HG03039 (cell line): ENCODE measurements at regions not wholly inside any gene's neighbourhood (a gene's known extent, or its start where the extent isn't known, plus 50 kb on each side); places are given as distances from the start of the nearest gene placed in this dataset.

Source experiments
- ATAC-seq: cut with Tn5 transposase; IDR thresholded peaks from one replicate; pipeline ENCODE4 v1.9.1; 2021; ENCODE audit warnings: mild to moderate bottlenecking, moderate library complexity; ENCODE audit not compliant: unreplicated experiment

- ATAC-seq, result no peak
Measured at GRCh38 chr7:45988405-45989057, 67.5 kb upstream of the IGFBP3 start.

DNA sequence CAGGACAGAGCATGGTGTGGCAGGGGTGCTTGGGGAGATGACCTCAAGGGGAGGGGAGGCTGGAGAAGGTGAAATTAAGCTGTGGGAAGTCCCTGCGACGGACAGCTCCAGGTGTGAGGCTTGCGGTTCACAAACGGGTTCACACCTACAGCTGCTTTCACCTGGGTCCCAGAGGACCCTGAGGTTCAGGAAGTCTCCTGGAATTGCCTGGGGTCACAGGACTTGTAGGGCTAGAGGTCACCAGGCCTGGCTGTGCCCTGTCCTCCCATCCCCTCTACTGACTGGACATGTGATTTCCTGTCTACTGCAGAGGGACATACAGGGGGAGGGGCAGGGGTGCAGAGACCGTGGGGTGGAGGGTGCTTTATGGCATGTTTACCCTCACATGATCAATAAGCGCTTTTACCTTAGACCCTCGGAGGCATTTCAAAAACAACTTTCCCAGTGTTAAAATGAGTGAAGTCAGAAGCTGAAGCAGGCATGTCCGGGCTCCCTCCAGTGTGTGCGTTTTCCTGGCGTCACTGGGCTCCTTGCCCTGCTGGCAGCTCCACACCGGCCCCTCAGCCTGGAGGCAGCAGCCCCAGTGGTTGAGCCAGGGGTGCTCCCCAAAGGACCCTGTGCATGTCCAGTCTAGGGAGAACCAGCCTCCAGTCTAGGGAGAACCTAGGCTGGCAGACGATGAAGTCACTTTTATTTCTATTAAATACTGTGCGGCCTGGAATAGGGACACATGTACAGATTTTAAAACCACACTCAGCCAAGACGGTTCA, 66.6 kb upstream of the IGFBP3 start:
- no peak for ATAC-seq

DNA sequence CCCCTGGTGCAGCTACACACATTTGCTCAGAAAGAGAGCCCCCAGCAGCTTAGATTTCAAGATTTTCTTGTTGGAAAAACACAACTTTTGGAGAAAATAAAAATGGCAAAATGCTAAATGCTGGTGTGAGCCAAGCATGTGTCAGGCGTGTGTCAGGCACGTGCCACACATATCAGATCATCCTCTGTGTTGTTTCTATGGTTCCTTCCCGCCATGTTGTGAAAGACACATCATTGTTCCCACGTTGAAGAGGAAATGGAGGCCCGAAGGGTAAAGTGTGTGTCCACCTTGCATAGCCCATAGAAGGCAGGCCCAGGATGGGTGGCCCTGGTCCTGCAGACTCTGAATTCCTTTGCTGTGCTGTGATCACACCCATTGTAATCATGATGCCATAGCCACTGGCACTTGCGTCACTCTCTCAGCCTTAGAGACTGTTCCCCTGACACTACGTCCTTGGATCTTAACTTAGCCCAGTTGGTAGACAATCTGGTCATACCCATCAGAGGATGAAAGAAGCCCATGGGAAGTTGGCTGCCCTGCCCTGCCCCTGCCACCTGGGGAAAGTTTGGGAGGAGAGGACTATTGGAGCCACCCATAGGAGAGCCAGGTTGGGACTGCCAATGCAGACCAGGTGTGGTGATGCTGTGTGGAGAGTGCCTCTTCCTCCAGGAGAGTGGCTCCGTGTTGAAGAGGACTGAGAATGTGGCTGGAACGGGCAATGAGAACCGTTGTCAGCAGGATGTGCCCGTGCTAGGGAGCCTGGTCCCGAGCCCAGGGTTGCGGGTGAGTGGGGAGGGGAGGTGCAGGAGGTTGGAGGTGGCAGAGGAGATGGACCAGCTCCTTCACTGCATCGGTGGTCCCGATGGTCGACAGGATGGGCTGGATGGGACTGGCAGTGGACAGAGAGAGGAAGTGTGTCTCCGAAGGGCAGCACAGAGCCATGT, 65.6 kb upstream of the IGFBP3 start:
- no peak for ATAC-seq

DNA sequence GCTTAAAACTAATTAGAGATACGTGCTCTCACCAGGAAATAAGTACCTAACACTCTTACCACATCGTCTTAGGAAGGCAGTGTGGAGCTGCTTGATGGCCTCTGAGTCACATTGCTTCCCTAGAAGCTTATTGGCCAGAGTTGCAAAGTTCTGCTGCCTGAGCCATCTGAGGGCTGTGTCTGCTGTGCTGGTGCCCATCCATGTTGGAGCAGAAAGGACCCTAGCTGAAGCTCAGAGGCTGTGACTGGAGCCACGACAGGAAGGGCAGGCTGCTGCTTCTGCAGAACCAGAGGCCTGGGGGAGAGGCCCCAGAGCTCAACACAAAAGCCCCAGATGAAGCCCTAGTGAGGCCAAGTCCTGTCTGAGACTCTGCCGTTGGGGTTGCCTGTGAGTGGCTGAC, 64.8 kb upstream of the IGFBP3 start:
- no peak for ATAC-seq

GRCh38 chr7:45984386-45985295, 63.6 kb upstream of the IGFBP3 start:
- no peak for ATAC-seq

GRCh38 chr7:45983720-45984255, 62.7 kb upstream of the IGFBP3 start:
- ATAC-seq, result no peak

GRCh38 chr7:45982907-45983719, 62.0 kb upstream of the IGFBP3 start:
- no peak for ATAC-seq

GRCh38 chr7:45982132-45982531, 61.1 kb upstream of the IGFBP3 start:
- no peak for ATAC-seq

DNA sequence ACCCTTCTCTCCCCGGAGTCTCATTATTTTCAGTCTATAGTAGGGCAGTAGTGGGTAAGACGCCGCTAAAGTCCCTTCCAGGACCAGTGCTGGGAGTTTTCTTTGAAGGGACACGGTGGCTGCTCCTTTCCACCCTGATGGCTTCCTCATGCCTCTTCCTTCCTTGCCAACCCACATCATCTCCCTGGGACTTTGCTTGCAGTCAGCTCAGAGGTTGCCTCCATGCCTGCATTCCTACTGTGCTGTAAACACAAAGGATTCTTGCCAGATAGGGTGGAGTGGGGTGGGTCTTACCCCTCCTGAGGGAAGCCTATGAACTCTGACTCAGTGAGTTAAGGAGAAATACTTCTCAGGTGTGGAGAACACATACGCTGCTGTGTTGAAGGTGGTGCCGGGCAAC, 59.9 kb upstream of the IGFBP3 start:
- no peak for ATAC-seq

- no peak for ATAC-seq
Measured at GRCh38 chr7:45980181-45980905, 59.3 kb upstream of the IGFBP3 start.

DNA sequence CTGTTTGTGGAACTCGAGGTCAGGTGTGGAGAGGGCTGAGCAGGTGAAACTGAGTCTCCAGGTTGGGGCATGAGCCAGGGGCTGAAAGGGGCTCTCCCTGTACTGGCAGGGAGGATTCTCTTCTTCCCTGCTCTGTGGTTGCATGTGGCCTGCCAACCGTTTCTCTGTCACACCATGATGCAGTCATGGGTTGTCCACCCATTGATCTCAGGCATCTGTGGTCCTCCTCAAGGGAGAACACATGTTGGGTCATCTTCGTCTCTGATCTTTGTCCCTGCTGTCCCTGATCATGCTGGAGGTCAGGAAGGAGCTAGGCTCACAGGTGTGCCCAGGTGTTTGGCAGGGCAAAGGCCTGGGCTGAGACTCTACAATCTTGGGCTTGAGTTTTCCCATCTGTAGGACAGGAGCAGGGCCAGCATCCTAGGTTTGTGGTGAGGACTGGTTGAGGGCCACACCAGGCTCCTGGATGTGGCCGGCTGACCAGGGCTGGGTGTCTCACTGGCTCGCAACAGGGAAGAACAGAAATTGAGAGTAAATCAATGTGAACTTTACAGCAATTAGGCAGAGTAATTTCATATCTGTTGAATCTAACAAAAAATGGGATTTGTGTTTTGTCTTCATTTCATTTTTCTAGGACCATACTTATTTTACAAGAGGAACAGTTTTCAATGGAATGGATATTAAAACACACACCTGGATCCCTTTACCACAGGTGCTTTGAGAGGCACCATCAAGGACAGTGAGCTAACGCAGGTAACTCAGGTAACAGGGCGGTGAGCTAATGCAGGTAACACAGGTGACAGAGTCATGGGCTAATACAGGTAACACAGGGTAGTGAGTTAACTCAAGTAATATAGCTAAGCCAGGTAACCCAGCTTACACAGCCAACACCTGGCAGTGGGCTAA, 58.5 kb upstream of the IGFBP3 start:
- ATAC-seq, result no peak

- no peak for ATAC-seq
Measured at GRCh38 chr7:45978731-45979211, 57.7 kb upstream of the IGFBP3 start.

- no peak for ATAC-seq
Measured at GRCh38 chr7:45978010-45978681, 57.1 kb upstream of the IGFBP3 start.

- no peak for ATAC-seq
Measured at GRCh38 chr7:45977256-45977780, 56.2 kb upstream of the IGFBP3 start.

DNA sequence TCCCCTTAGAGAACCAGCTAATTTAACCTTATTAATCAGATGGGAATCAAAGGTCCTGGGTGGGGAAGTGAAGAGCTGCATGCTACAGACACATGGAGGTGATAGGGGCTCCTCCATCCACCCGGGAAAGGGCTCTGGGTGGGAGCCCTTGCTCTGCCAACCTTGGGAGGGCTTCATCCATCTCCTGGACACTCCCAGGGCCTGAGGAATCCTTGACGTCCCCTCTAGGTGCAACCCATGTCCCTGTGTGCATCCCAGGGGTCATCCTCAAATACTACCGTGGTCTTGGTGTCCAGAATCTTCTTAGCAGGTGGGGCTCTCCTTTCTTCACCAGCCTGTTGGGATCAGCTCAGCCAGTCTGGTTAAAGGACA, 55.4 kb upstream of the IGFBP3 start:
- ATAC-seq, result no peak

GRCh38 chr7:45975847-45976484, 54.9 kb upstream of the IGFBP3 start:
- no peak for ATAC-seq
